ENCODE measurements at regions not wholly inside any gene's neighbourhood (a gene's known extent, or its start where the extent isn't known, plus 50 kb on each side); places are given as distances from the start of the nearest gene placed in this dataset.

GRCh38 chr5:93274291-93274690 is 306.7 kb downstream of the NR2F1-AS1 start:
- Histone ChIP-seq H3K4me3 (ENCODE audit: low read depth in 1 of 2, low read length in 2 of 2) (no peak overlapping the region), H3K36me3 (ENCODE audit: control insufficient read depth in 1 of 2, insufficient read depth in 2 of 2, low read length in 2 of 2) (no peaks in the 10 kb centered on the region), H3K4me1 (ENCODE audit: control insufficient read depth in 1 of 2, insufficient read depth in 2 of 2, low read length in 2 of 2) (no peaks in the 10 kb centered on the region), H3K9me3 (ENCODE audit: control insufficient read depth in 1 of 2, low read length in 2 of 2) (no peaks in the 10 kb centered on the region), H3K27ac (ENCODE audit: low read length) (no peak overlapping the region), H3K27me3 (ENCODE audit: low read depth, low read length) (no peaks in the 10 kb centered on the region)

GRCh38 chr5:93273176-93273575 is 307.8 kb downstream of the NR2F1-AS1 start:
- no peaks in the 10 kb centered on the region for H3K9me3 ChIP-seq (ENCODE audit: control insufficient read depth in 1 of 2, low read length in 2 of 2)
- no peaks in the 10 kb centered on the region for H3K36me3 ChIP-seq (ENCODE audit: control insufficient read depth in 1 of 2, insufficient read depth in 2 of 2, low read length in 2 of 2)
- no peaks in the 10 kb centered on the region for H3K27me3 ChIP-seq (ENCODE audit: low read depth, low read length)
- no peak overlapping the region for H3K27ac ChIP-seq (ENCODE audit: low read length)
- no peak overlapping the region for H3K4me3 ChIP-seq (ENCODE audit: low read depth in 1 of 2, low read length in 2 of 2)
- H3K4me1 ChIP-seq (ENCODE audit: control insufficient read depth in 1 of 2, insufficient read depth in 2 of 2, low read length in 2 of 2), result no peaks in the 10 kb centered on the region

GRCh38 chr5:93272108-93272507 is 308.9 kb downstream of the NR2F1-AS1 start:
- Histone ChIP-seq H3K4me1 (ENCODE audit: control insufficient read depth in 1 of 2, insufficient read depth in 2 of 2, low read length in 2 of 2) (no peaks in the 10 kb centered on the region), H3K27me3 (ENCODE audit: low read depth, low read length) (no peaks in the 10 kb centered on the region), H3K27ac (ENCODE audit: low read length) (no peak overlapping the region), H3K36me3 (ENCODE audit: control insufficient read depth in 1 of 2, insufficient read depth in 2 of 2, low read length in 2 of 2) (no peaks in the 10 kb centered on the region), H3K9me3 (ENCODE audit: control insufficient read depth in 1 of 2, low read length in 2 of 2) (no peaks in the 10 kb centered on the region), H3K4me3 (ENCODE audit: low read depth in 1 of 2, low read length in 2 of 2) (no peak overlapping the region)

- H3K4me1 ChIP-seq (ENCODE audit: control insufficient read depth in 1 of 2, insufficient read depth in 2 of 2, low read length in 2 of 2), result no peaks in the 10 kb centered on the region
- no peaks in the 10 kb centered on the region for H3K9me3 ChIP-seq (ENCODE audit: control insufficient read depth in 1 of 2, low read length in 2 of 2)
- no peak overlapping the region for H3K27ac ChIP-seq (ENCODE audit: low read length)
- no peaks in the 10 kb centered on the region for H3K36me3 ChIP-seq (ENCODE audit: control insufficient read depth in 1 of 2, insufficient read depth in 2 of 2, low read length in 2 of 2)
- H3K27me3 ChIP-seq (ENCODE audit: low read depth, low read length), result no peaks in the 10 kb centered on the region
- no peak overlapping the region for H3K4me3 ChIP-seq (ENCODE audit: low read depth in 1 of 2, low read length in 2 of 2)
Observed at GRCh38 chr5:93267736-93268135, 313.3 kb downstream of the NR2F1-AS1 start.

- Histone ChIP-seq H3K4me1 (ENCODE audit: control insufficient read depth in 1 of 2, insufficient read depth in 2 of 2, low read length in 2 of 2) (no peaks in the 10 kb centered on the region), H3K36me3 (ENCODE audit: control insufficient read depth in 1 of 2, insufficient read depth in 2 of 2, low read length in 2 of 2) (no peaks in the 10 kb centered on the region), H3K9me3 (ENCODE audit: control insufficient read depth in 1 of 2, low read length in 2 of 2) (no peaks in the 10 kb centered on the region), H3K4me3 (ENCODE audit: low read depth in 1 of 2, low read length in 2 of 2) (no peak overlapping the region), H3K27ac (ENCODE audit: low read length) (no peak overlapping the region), H3K27me3 (ENCODE audit: low read depth, low read length) (no peaks in the 10 kb centered on the region)
Observed at GRCh38 chr5:93267276-93267675, 313.7 kb downstream of the NR2F1-AS1 start.

- H3K36me3 ChIP-seq (ENCODE audit: control insufficient read depth in 1 of 2, insufficient read depth in 2 of 2, low read length in 2 of 2), result no peaks in the 10 kb centered on the region
- no peak overlapping the region for H3K4me3 ChIP-seq (ENCODE audit: low read depth in 1 of 2, low read length in 2 of 2)
- no peaks in the 10 kb centered on the region for H3K9me3 ChIP-seq (ENCODE audit: control insufficient read depth in 1 of 2, low read length in 2 of 2)
- H3K27ac ChIP-seq (ENCODE audit: low read length), result no peak overlapping the region
- no peaks in the 10 kb centered on the region for H3K4me1 ChIP-seq (ENCODE audit: control insufficient read depth in 1 of 2, insufficient read depth in 2 of 2, low read length in 2 of 2)
- no peaks in the 10 kb centered on the region for H3K27me3 ChIP-seq (ENCODE audit: low read depth, low read length)
Observed at GRCh38 chr5:93257616-93258015, 323.4 kb downstream of the NR2F1-AS1 start.

GRCh38 chr5:93255796-93256195 is 325.2 kb downstream of the NR2F1-AS1 start:
- Histone ChIP-seq H3K9me3 (ENCODE audit: control insufficient read depth in 1 of 2, low read length in 2 of 2) (no peaks in the 10 kb centered on the region), H3K27me3 (ENCODE audit: low read depth, low read length) (no peaks in the 10 kb centered on the region), H3K36me3 (ENCODE audit: control insufficient read depth in 1 of 2, insufficient read depth in 2 of 2, low read length in 2 of 2) (no peaks in the 10 kb centered on the region), H3K4me3 (ENCODE audit: low read depth in 1 of 2, low read length in 2 of 2) (no peak overlapping the region), H3K27ac (ENCODE audit: low read length) (no peak overlapping the region), H3K4me1 (ENCODE audit: control insufficient read depth in 1 of 2, insufficient read depth in 2 of 2, low read length in 2 of 2) (no peaks in the 10 kb centered on the region)

GRCh38 chr5:93252165-93252564 is 328.9 kb downstream of the NR2F1-AS1 start:
- H3K27me3 ChIP-seq (ENCODE audit: low read depth, low read length), result no peaks in the 10 kb centered on the region
- H3K27ac ChIP-seq (ENCODE audit: low read length), result no peak overlapping the region
- H3K36me3 ChIP-seq (ENCODE audit: control insufficient read depth in 1 of 2, insufficient read depth in 2 of 2, low read length in 2 of 2), result no peaks in the 10 kb centered on the region

GRCh38 chr5:93251347-93251746 is 329.7 kb downstream of the NR2F1-AS1 start:
- Histone ChIP-seq H3K27me3 (ENCODE audit: low read depth, low read length) (no peaks in the 10 kb centered on the region), H3K36me3 (ENCODE audit: control insufficient read depth in 1 of 2, insufficient read depth in 2 of 2, low read length in 2 of 2) (no peaks in the 10 kb centered on the region), H3K4me3 (ENCODE audit: low read depth in 1 of 2, low read length in 2 of 2) (no peak overlapping the region), H3K27ac (ENCODE audit: low read length) (no peak overlapping the region), H3K4me1 (ENCODE audit: control insufficient read depth in 1 of 2, insufficient read depth in 2 of 2, low read length in 2 of 2) (peaks cover 0 to 12% of the 10 kb centered on the region in 2 donors), H3K9me3 (ENCODE audit: control insufficient read depth in 1 of 2, low read length in 2 of 2) (no peaks in the 10 kb centered on the region)

More at GRCh38 chr5:93252165-93252564, 328.9 kb downstream of the NR2F1-AS1 start:
- Histone ChIP-seq H3K4me3 (ENCODE audit: low read depth in 1 of 2, low read length in 2 of 2) (no peak overlapping the region), H3K4me1 (ENCODE audit: control insufficient read depth in 1 of 2, insufficient read depth in 2 of 2, low read length in 2 of 2) (peaks cover 0 to 7% of the 10 kb centered on the region in 2 donors), H3K9me3 (ENCODE audit: control insufficient read depth in 1 of 2, low read length in 2 of 2) (no peaks in the 10 kb centered on the region)

GRCh38 chr5:93250424-93250823 is 330.6 kb downstream of the NR2F1-AS1 start:
- no peaks in the 10 kb centered on the region for H3K9me3 ChIP-seq (ENCODE audit: control insufficient read depth in 1 of 2, low read length in 2 of 2)
- H3K4me3 ChIP-seq (ENCODE audit: low read depth in 1 of 2, low read length in 2 of 2), result no peak overlapping the region
- H3K27me3 ChIP-seq (ENCODE audit: low read depth, low read length), result no peaks in the 10 kb centered on the region
- H3K36me3 ChIP-seq (ENCODE audit: control insufficient read depth in 1 of 2, insufficient read depth in 2 of 2, low read length in 2 of 2), result no peaks in the 10 kb centered on the region
- H3K4me1 ChIP-seq (ENCODE audit: control insufficient read depth in 1 of 2, insufficient read depth in 2 of 2, low read length in 2 of 2), result peaks cover 3 to 21% of the 10 kb centered on the region in 2 donors
- H3K27ac ChIP-seq (ENCODE audit: low read length), result no peak overlapping the region

GRCh38 chr5:93249651-93250289 is 331.2 kb downstream of the NR2F1-AS1 start:
- H3K36me3 ChIP-seq (ENCODE audit: control insufficient read depth in 1 of 2, insufficient read depth in 2 of 2, low read length in 2 of 2), result no peaks in the 10 kb centered on the region
- H3K4me1 ChIP-seq (ENCODE audit: control insufficient read depth in 1 of 2, insufficient read depth in 2 of 2, low read length in 2 of 2), result peaks cover 3 to 25% of the 10 kb centered on the region in 2 donors
- no peak overlapping the region for H3K4me3 ChIP-seq (ENCODE audit: low read depth in 1 of 2, low read length in 2 of 2)
- no peaks in the 10 kb centered on the region for H3K9me3 ChIP-seq (ENCODE audit: control insufficient read depth in 1 of 2, low read length in 2 of 2)
- no peaks in the 10 kb centered on the region for H3K27me3 ChIP-seq (ENCODE audit: low read depth, low read length)
- H3K27ac ChIP-seq (ENCODE audit: low read length), result peak overlapping the region; percentile 7

GRCh38 chr5:93247105-93247504 is 333.9 kb downstream of the NR2F1-AS1 start:
- no peaks in the 10 kb centered on the region for H3K27me3 ChIP-seq (ENCODE audit: low read depth, low read length)
- peaks cover 3 to 29% of the 10 kb centered on the region in 2 donors for H3K4me1 ChIP-seq (ENCODE audit: control insufficient read depth in 1 of 2, insufficient read depth in 2 of 2, low read length in 2 of 2)
- H3K9me3 ChIP-seq (ENCODE audit: control insufficient read depth in 1 of 2, low read length in 2 of 2), result no peaks in the 10 kb centered on the region
- no peak overlapping the region for H3K27ac ChIP-seq (ENCODE audit: low read length)
- H3K4me3 ChIP-seq (ENCODE audit: low read depth in 1 of 2, low read length in 2 of 2), result no peak overlapping the region
- no peaks in the 10 kb centered on the region for H3K36me3 ChIP-seq (ENCODE audit: control insufficient read depth in 1 of 2, insufficient read depth in 2 of 2, low read length in 2 of 2)
